H1 (cell line): ENCODE measurements at regions not wholly inside any gene's neighbourhood (a gene's known extent, or its start where the extent isn't known, plus 50 kb on each side); places are given as distances from the start of the nearest gene placed in this dataset.

Experiments
- CTCF ChIA-PET: fragments of 300-600 bp; sonication (Branson Sonifier 250); formaldehyde crosslinking; loops from one replicate; lab custom pipeline; 2021; ENCODE audit not compliant: partially characterized antibody; lab: Charles Lee
- POLR2A ChIA-PET: fragments of 300-600 bp; sonication (Branson Sonifier 250); formaldehyde crosslinking; loops from one replicate; lab custom pipeline; 2021; ENCODE audit warnings: inconsistent platforms; ENCODE audit not compliant: partially characterized antibody; lab: Charles Lee
- DNase-seq, 2 experiments: peaks; one replicate each; pipeline versions ENCODE4 v3.0.0 to v3.0.0-alpha.2; 2010 to 2022; ENCODE audit warnings: low spot score in 2 of 2, low read depth in 1 of 2, mixed read lengths in 1 of 2
- FAIRE-seq: peaks from 2 replicates; lab custom pipeline; 2011; peaks lifted over from hg19 to GRCh38; lab: Jason Lieb, UNC
- H2AFZ ChIP-seq: 2 replicates; pipeline ENCODE4 v1.8.1; 2012; ENCODE audit warnings: low read length, inconsistent platforms
- H2AK5ac ChIP-seq: 2 replicates; pipeline ENCODE4 v1.6.1; 2013; ENCODE audit warnings: low read depth, low read length
- H2BK120ac ChIP-seq: replicated peaks from 2 replicates; pipeline ENCODE3; 2013; ENCODE audit warnings: low read depth, low read length, inconsistent platforms
- H2BK12ac ChIP-seq: 2 replicates; pipeline ENCODE4 v1.6.1; 2013; ENCODE audit warnings: low read depth, low read length
- H2BK15ac ChIP-seq: 2 replicates; pipeline ENCODE4 v1.6.1; 2013; ENCODE audit warnings: low read length
- H2BK20ac ChIP-seq: 2 replicates; pipeline ENCODE4 v1.6.1; 2013; ENCODE audit warnings: low read length
- H2BK5ac ChIP-seq: 2 replicates; pipeline ENCODE4 v1.6.1; 2013; ENCODE audit warnings: low read depth, low read length
- H3K14ac ChIP-seq: 2 replicates; pipeline ENCODE4 v1.6.1; 2013; ENCODE audit warnings: inconsistent platforms; ENCODE audit not compliant: insufficient read length
- H3K18ac ChIP-seq: 2 replicates; pipeline ENCODE4 v1.6.1; 2013; ENCODE audit warnings: low read length; ENCODE audit errors: extremely low read depth
- H3K23ac ChIP-seq: 2 replicates; pipeline ENCODE4 v1.6.1; 2013; ENCODE audit warnings: inconsistent platforms; ENCODE audit not compliant: insufficient read length
- H3K23me2 ChIP-seq: 2 replicates; pipeline ENCODE4 v1.6.1; 2013; ENCODE audit warnings: low read depth, low read length
- H3K27ac ChIP-seq: 2 replicates; pipeline ENCODE4 v1.6.1; 2011; ENCODE audit warnings: low read depth, low read length, inconsistent platforms
- H3K27me3 ChIP-seq, 4 experiments: replicated peaks in 1 of 4; 1 replicate in 1 of 4; 2 replicates in 3 of 4; pipeline versions ENCODE4 v1.6.1 to v1.8.1; 2011 to 2013; ENCODE audit warnings: low read length in 3 of 4, mild to moderate bottlenecking in 3 of 4, inconsistent platforms in 2 of 4, mixed read lengths in 2 of 4, moderate library complexity in 1 of 4; ENCODE audit not compliant: control insufficient read depth in 3 of 4, insufficient read depth in 3 of 4; ENCODE audit errors: extremely low read depth in 1 of 4
- H3K36me3 ChIP-seq, 4 experiments: 2 replicates each; pipeline versions ENCODE4 v1.6.1 to v1.8.1; 2011 to 2013; ENCODE audit warnings: mild to moderate bottlenecking in 4 of 4, low read length in 3 of 4, moderate library complexity in 2 of 4, control low read depth in 1 of 4, inconsistent platforms in 1 of 4; ENCODE audit not compliant: insufficient read depth in 4 of 4, control insufficient read depth in 2 of 4
- H3K4ac ChIP-seq: replicated peaks from 2 replicates; pipeline ENCODE3; 2013; ENCODE audit warnings: low read length, low read depth, mixed read lengths, inconsistent platforms; ENCODE audit not compliant: insufficient read length
- H3K4me1 ChIP-seq, 4 experiments: replicated peaks in 1 of 4; 1 replicate in 1 of 4; 2 replicates in 3 of 4; pipeline versions ENCODE4 v1.6.1 to v1.8.1; 2011 to 2013; ENCODE audit warnings: low read length in 3 of 4, inconsistent platforms in 2 of 4, mixed read lengths in 1 of 4; ENCODE audit not compliant: insufficient read depth in 4 of 4, control insufficient read depth in 3 of 4
- H3K4me2 ChIP-seq, 2 experiments: 2 replicates each; pipeline versions ENCODE4 v1.6.1 to v1.8.1; 2011 to 2013; ENCODE audit warnings: low read depth in 2 of 2, low read length in 2 of 2, control low read depth in 1 of 2, inconsistent platforms in 1 of 2, mild to moderate bottlenecking in 1 of 2; ENCODE audit not compliant: insufficient read depth in 1 of 2
- H3K4me3 ChIP-seq, 4 experiments: fragments of 200-600, 300-600 bp in 1 of 4; sonication (generic), shearing (Covaris generic), sonication (Bioruptor Twin) in 1 of 4; 2 replicates each; pipeline versions ENCODE4 v1.5.1 to v1.8.1; 2011 to 2016; ENCODE audit warnings: low read length in 4 of 4, low read depth in 3 of 4, control low read depth in 2 of 4, inconsistent platforms in 2 of 4, mild to moderate bottlenecking in 2 of 4, mixed read lengths in 1 of 4, moderate library complexity in 1 of 4; ENCODE audit not compliant: insufficient read depth in 2 of 4; ENCODE audit errors: extremely low read depth in 1 of 4
- H3K56ac ChIP-seq: replicated peaks from 2 replicates; pipeline ENCODE3; 2013; ENCODE audit warnings: low read depth, mild to moderate bottlenecking, mixed read lengths, low read length, inconsistent platforms; ENCODE audit not compliant: insufficient read length
- H3K79me1 ChIP-seq: 2 replicates; pipeline ENCODE4 v1.6.1; 2013; ENCODE audit warnings: low read depth, low read length, control low read depth
- H3K79me2 ChIP-seq, 2 experiments: 2 replicates each; pipeline versions ENCODE4 v1.6.1 to v1.8.1; 2012 to 2013; ENCODE audit warnings: low read length in 2 of 2, mild to moderate bottlenecking in 2 of 2, inconsistent platforms in 1 of 2; ENCODE audit not compliant: insufficient read depth in 2 of 2, control insufficient read depth in 1 of 2
- H3K9ac ChIP-seq, 4 experiments: replicated peaks in 1 of 4; 1 replicate in 1 of 4; 2 replicates in 3 of 4; pipeline versions ENCODE4 v1.6.1 to v1.8.1; 2011 to 2013; ENCODE audit warnings: low read depth in 3 of 4, low read length in 3 of 4, control low read depth in 2 of 4, mild to moderate bottlenecking in 2 of 4, moderate library complexity in 2 of 4, inconsistent platforms in 1 of 4; ENCODE audit errors: extremely low read depth in 1 of 4
- H3K9me3 ChIP-seq, 2 experiments: 2 replicates each; pipeline versions ENCODE4 v1.6.1 to v1.8.1; 2012 to 2013; ENCODE audit warnings: mild to moderate bottlenecking in 2 of 2, moderate library complexity in 2 of 2, control low read depth in 1 of 2, inconsistent platforms in 1 of 2, low read depth in 1 of 2, low read length in 1 of 2, mixed read lengths in 1 of 2; ENCODE audit not compliant: insufficient read depth in 2 of 2
- H4K20me1 ChIP-seq, 2 experiments: replicated peaks in 1 of 2; 2 replicates each; pipeline versions ENCODE3 to v1.8.1; 2011 to 2013; ENCODE audit warnings: inconsistent platforms in 2 of 2, low read length in 2 of 2, mild to moderate bottlenecking in 1 of 2; ENCODE audit not compliant: insufficient read depth in 2 of 2, control insufficient read depth in 1 of 2
- H4K5ac ChIP-seq: 2 replicates; pipeline ENCODE4 v1.6.1; 2013; ENCODE audit warnings: low read length, low read depth, mixed read lengths, inconsistent platforms; ENCODE audit not compliant: insufficient read length
- H4K8ac ChIP-seq: 2 replicates; pipeline ENCODE4 v1.8.0; 2013; ENCODE audit warnings: mild to moderate bottlenecking, moderate library complexity, low read length, inconsistent platforms; ENCODE audit not compliant: insufficient read depth; ENCODE audit errors: extremely low read depth
- H4K91ac ChIP-seq: replicated peaks from 2 replicates; pipeline ENCODE3; 2013; ENCODE audit warnings: low read length, mixed read lengths, inconsistent platforms; ENCODE audit not compliant: insufficient read length
- E2F6 ChIP-seq: IDR thresholded peaks from 2 replicates; pipeline ENCODE4 v1.6.1; 2012; ENCODE audit warnings: inconsistent platforms
- EZH2 ChIP-seq: fragments of 200-600 bp; sonication (generic); IDR thresholded peaks from 2 replicates; pipeline ENCODE4 v1.7.1; 2012; ENCODE audit warnings: low read depth, mild to moderate bottlenecking, moderate library complexity, low read length, inconsistent platforms; ENCODE audit not compliant: severe bottlenecking
- POLR2AphosphoS5 ChIP-seq: IDR thresholded peaks from 2 replicates; pipeline ENCODE4 v1.6.1; 2011; ENCODE audit warnings: low read depth, low read length
- ZNF274 ChIP-seq: IDR thresholded peaks from 2 replicates; pipeline ENCODE4 v1.7.0; 2012; ENCODE audit warnings: low read length, borderline replicate concordance; ENCODE audit errors: extremely low read depth
- WGBS, 2 experiments: shearing (Covaris generic) in 1 of 2; methylation state at CpG; one replicate each; pipeline versions ENCODE4 v1.1.6 to v1.1.7; 2013 to 2015; ENCODE audit warnings: low lambda C conversion rate in 2 of 2, mixed read lengths in 2 of 2, inconsistent platforms in 1 of 2, low coverage in 1 of 2, missing lambda C conversion rate in 1 of 2; ENCODE audit not compliant: insufficient replicate concordance in 2 of 2, insufficient coverage in 1 of 2, insufficient read length in 1 of 2; ENCODE audit errors: extremely low coverage in 1 of 2, missing lambda C conversion rate in 1 of 2; 5-methylcytosine and 5-hydroxymethylcytosine counted together

GRCh38 chr7:89559596-89559995, 594.7 kb upstream of the STEAP1 start:
- no peaks in the 10 kb centered on the region for H3K27me3 ChIP-seq
- no peak overlapping the region for H3K23ac ChIP-seq
- DNase-seq (no peak), FAIRE-seq (no peak)
- POLR2A ChIA-PET: no interaction called here
- no peak overlapping the region for H4K8ac ChIP-seq
- H3K4me3 ChIP-seq: no peak overlapping the region
- no peak overlapping the region for H3K4ac ChIP-seq
- peaks cover 0 to 6% (median 0%) of the 10 kb centered on the region in 4 experiments; a peak in 1 of 7 replicates for H3K4me1 ChIP-seq
- H3K56ac ChIP-seq: no peak overlapping the region
- no peak overlapping the region for H4K91ac ChIP-seq
- H3K23me2 ChIP-seq: no peaks in the 10 kb centered on the region; the same call in 1 of the 2 replicates
- H2BK15ac ChIP-seq: no peak overlapping the region
- H3K27ac ChIP-seq: no peak overlapping the region
- H2BK12ac ChIP-seq: no peak overlapping the region
- H2BK120ac ChIP-seq: no peak overlapping the region
- no peaks in the 10 kb centered on the region for H3K9me3 ChIP-seq
- no peaks in the 10 kb centered on the region for H4K20me1 ChIP-seq
- H3K79me2 ChIP-seq: no peaks in the 10 kb centered on the region
- no peak overlapping the region for H2BK20ac ChIP-seq
- no peak overlapping the region for H3K18ac ChIP-seq
- H2AFZ ChIP-seq: no peak overlapping the region
- no peak overlapping the region for H2BK5ac ChIP-seq
- no peak overlapping the region for H4K5ac ChIP-seq
- H3K4me2 ChIP-seq: no peak overlapping the region
- 87% methylated on average over 3 of the region's 3 CpGs; no CpG with 5 or more reads in 1 of the 2 experiments for WGBS, 2 experiments
- H3K79me1 ChIP-seq: no peaks in the 10 kb centered on the region
- no peaks in the 10 kb centered on the region for H3K36me3 ChIP-seq
- H2AK5ac ChIP-seq: no peak overlapping the region
- CTCF ChIA-PET: no interaction called here
- no peak overlapping the region for H3K9ac ChIP-seq
- no peak overlapping the region for H3K14ac ChIP-seq
- TF ChIP-seq POLR2AphosphoS5 (no peak), EZH2 (no peak), ZNF274 (no peak), E2F6 (no peak)
